DMS114 treated with DMSO at 0.1 percent for 48 hours (cell line): ENCODE measurements at regions not wholly inside any gene's neighbourhood (a gene's known extent, or its start where the extent isn't known, plus 50 kb on each side); places are given as distances from the start of the nearest gene placed in this dataset.
"Not testable (repeated sequence)": the region's sequence is repeated elsewhere in the genome, so short reads cannot be mapped to it uniquely, and the experiment has no call there.

Experiments
- DNase-seq: peaks from one replicate; lab custom pipeline; 2025; ENCODE audit not compliant: unreplicated experiment; lab: John Stamatoyannopoulos, UW

DNA sequence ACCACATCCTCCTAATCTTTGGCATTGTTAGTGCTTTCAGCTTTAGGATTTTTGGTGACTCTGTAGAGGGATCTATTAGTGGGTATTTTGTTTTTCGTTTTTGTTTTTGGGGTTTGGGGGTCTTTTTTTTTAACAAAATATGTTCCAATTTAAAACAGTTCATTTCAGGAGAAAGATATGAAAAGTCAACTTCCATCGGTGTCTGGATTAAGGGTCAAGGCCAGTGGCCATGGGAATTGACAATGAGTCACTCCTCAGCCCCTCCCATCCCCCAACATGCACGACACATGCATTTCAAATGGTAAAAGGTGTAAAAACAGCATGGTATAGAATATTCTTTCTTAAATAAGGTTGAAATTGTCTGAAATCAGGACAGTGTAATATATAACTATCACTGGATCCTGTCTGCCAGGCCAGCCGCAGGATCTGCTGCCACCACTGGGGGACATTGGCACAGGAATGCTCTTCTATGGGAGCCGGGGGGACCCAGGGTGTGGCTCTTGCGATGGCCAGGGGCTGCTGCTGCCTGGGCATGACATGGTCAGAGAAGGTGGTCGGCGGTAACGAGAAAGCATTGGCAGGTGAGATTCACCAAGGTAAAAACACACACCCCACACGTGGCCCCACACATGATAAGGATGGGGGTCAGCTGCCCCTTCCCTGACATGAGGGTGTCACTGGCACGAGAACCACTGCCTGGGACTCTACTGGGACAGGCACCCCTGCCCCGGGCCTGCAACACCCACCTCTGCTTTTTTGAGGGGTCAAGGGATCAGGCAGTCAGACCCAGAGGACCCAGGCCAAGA lies 126.2 kb upstream of the KCTD7 start:
- no peak for DNase-seq

GRCh38 chr7:66503036-66503370 lies 125.7 kb upstream of the KCTD7 start:
- DNase-seq = no peak

GRCh38 chr7:66503551-66504031 lies 125.1 kb upstream of the KCTD7 start:
- no peak for DNase-seq

DNA sequence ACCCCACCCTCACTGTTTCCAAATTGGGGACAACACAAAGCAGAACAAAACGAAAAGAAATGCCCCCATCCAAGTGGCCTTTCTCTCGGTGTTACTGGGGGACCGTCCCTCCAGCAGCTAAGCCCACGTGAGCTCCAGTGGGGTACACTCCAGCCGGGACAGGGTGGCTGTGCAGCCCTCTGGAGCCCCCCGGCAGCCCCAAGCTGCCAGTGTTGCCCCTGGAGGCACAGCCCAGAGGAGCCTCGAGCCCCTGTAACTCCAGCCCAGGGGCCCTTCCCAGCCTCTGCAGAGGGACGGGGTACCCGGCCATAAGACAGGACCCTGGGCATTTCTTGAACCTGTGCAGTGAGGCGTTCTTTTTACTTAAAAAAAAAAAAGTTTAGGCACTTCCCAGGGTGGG lies 124.5 kb upstream of the KCTD7 start:
- no peak for DNase-seq

- no peak for DNase-seq
Measured at GRCh38 chr7:66505009-66505408, 123.7 kb upstream of the KCTD7 start.

GRCh38 chr7:66505531-66506451 lies 122.9 kb upstream of the KCTD7 start:
- DNase-seq = no peak

- not testable (repeated sequence) for DNase-seq
Measured at GRCh38 chr7:66506703-66507102, 122.0 kb upstream of the KCTD7 start.

- DNase-seq = no peak
Measured at GRCh38 chr7:66507764-66508296, 120.9 kb upstream of the KCTD7 start.

DNA sequence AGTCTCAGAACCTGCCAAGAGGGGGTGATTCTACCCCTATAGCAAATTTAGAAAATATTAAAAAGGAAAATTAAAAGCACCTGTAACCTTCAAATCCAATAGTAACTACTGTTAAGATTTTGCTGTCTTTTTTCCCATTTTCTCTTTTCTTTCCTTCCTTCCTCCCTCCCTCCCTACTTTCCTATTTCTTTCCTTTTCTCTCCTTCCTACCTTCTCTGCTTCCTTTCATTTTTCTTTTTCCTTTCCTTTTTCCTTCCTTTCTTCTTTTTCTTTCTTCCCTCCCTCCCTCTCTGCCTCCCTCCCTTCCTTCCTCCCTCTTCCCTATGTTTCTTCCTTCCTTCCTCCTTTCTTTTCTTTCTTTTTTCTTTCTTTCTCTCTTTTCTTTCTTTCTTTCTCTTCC lies 120.2 kb upstream of the KCTD7 start:
- no peak for DNase-seq

- DNase-seq = no peak
Measured at GRCh38 chr7:66514050-66514449, 114.6 kb upstream of the KCTD7 start.

- DNase-seq = no peak
Measured at GRCh38 chr7:66517212-66517909, 111.3 kb upstream of the KCTD7 start.

DNA sequence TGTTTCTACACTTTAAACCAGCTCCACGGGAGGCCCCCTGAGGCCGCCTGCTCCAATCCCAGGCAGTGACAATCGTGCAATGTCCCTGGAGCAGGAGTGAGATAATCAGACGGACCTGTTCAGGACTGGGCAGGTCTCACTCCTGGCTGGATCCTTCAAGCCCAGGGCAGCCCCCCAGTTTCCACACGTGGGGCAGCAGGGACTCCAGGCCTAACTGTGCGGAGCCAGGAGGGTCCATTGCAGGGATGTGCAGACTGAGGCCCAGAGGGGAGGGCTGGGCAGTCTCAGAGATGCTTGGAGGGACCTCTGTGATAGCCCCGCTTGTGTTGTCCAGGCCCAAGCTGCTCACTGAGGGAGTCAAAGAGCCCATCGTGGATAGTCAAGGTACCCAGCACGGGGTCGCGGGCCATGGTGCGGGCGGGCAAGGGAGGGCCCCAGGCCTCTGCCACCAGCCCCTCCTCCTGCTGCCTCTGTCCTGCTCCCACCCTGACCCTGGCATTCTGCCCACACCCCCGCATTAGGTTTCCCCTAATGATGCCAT lies 110.5 kb upstream of the KCTD7 start:
- no peak for DNase-seq

DNA sequence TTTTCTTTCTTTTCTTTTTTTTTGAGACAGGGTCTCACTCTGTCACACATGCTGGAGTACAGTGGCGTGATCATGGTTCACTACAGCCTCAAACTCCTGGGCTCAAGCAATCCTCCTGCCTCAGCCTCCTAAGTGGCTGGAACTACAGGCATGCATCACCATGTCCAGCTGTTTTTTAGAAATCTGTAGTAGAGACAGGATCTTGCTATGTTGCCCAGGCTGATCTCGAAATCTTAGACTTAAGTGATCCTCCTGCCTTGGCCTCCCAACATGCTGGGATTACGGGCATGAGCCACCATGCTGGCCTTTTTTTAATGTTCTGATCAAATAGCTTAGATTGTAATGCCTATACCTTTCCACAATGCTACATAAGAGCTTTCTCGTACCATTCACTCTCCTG lies 107.0 kb upstream of the KCTD7 start:
- no peak for DNase-seq

- DNase-seq = no peak
Measured at GRCh38 chr7:66522518-66522917, 106.2 kb upstream of the KCTD7 start.

DNA sequence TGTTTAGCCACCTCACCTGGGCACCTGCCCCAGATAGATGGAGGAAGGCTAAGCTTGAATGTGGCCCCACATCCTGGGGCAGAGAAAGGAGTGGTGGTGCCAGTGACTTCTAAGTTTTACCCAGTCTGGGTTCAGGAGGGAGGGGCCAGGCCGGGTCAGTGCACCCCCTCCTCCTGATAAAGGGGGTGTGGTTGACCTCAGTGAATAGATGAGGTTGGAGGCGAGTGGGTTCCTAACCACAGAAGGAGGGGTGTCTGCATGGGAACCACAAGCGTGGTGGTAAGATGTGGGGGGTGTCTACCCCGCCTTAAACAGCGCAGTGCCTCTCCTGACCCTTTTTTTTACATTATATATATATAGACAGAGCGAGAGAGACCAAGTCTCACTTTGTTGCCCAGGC lies 105.3 kb upstream of the KCTD7 start:
- no peak for DNase-seq

DNA sequence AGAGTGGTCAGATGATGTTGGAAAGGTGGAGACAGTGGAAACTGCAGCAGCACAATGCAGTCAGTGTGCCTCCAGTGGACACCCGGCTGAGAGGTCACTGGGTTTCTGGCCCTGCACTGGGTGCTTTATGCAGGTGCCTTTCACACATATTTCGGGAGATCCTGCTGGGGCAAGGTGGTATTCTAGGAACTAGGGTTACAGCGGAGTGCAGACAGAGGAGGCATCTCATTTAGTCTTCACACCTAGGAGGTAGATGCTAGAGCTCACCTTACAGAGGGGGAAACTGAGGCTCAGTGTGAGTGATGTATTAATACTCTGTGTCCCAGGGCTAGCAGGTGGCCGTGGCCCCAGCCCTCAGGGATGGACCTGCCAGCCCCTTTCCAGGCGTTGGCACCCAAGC lies 103.9 kb upstream of the KCTD7 start:
- DNase-seq = no peak

DNA sequence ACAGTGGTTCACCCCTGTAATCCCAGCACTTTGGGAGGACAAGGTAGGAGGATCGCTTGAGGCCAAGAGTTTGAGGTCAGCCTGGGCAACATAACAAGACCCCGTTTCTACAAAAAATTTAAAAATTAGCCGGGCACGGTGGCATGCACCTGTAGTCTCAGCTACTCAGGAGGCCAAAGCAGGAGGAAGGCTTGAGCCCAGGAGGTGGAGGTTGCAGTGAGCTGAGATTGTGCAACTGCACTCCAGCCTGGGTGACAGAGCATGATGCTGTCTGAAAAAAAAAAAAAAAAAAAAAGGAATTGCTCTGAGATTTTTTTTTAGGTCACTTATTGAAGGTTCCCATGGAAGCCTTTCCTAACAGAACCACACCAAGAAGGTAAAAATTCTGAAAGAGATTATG lies 101.9 kb upstream of the KCTD7 start:
- DNase-seq = not testable (repeated sequence)

DNA sequence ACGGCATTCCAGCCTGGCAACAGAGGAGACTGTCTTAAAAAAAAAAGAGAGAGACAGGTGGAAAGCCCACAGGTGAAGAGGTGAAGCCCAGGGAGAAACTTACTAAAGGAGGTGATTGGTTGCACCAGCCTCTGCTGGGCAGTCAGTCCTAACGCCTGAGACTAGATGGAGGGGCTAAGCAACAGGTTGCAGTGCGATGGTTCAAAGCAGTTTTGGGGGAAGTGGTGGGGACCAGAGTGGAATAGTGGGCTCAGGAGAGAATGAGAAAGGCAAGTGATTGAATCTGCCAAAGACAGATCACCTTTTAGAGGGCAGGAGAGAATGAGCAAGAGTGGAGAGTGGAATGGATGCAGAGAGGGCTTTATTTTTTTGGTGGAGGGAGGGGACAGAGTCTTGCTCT lies 100.0 kb upstream of the KCTD7 start:
- no peak for DNase-seq

DNA sequence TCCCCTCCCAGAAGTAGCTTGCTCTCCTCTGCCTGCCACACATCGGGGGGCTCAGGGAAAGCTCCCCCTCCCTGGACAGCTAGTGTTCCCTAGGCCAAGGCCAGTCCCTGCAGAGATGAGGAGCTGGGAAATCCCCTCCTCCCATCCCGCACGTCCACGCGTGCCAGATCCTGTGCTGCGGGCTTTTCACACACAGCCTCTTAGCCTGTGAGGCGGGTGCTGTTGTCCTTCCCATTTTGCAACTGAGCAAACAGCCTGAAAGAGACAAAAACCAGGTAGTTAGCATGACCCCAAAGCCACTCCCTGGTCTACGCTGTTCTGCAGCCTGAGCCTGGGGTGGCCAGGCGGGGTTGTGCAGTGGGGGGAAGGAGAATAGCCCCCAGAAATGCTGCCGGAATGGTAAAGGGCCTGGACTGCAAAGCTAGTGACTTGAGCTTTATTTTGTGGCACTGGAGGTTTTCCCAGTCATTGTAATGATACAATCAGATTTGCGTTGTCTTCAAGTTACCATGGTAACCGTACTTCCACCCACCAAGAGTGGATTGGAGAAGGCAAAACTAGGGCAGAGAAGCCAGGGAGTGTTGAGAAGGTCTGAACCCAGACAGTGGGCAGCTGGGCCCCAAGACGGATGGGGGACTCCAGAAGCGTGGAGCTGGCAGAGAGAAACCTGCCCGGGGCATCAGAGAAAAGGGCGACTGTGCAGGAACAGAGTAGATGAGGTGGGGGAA lies 98.6 kb upstream of the KCTD7 start:
- no peak for DNase-seq
